Islet precursor cell (in vitro differentiated cells): ENCODE measurements at regions not wholly inside any gene's neighbourhood (a gene's known extent, or its start where the extent isn't known, plus 50 kb on each side); places are given as distances from the start of the nearest gene placed in this dataset.
"Not testable (repeated sequence)": the region's sequence is repeated elsewhere in the genome, so short reads cannot be mapped to it uniquely, and the experiment has no call there.

ENCODE experiments used
- DNase-seq: peaks from one replicate; pipeline ENCODE4 v3.0.0-alpha.2; 2018

DNA sequence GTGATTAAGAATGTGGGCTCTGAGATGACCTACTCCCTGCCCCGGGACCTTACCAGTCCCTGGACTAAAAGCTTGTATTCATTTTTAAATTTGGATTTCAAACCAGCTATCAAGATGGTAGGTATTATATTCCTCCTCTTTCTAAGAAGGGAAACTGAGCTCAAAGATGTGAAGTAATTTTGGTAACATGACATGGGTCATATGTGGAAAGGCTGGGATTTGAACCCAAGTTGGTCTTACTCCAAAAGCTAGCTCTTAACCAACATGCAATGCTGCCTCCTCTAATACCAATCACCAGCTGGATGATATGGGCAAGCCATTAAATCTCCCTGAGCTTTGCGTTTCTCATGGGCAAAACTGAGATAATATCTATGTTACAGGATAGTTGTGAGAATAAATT lies 166.4 kb upstream of the SLC38A2 start:
- no peak for DNase-seq

DNA sequence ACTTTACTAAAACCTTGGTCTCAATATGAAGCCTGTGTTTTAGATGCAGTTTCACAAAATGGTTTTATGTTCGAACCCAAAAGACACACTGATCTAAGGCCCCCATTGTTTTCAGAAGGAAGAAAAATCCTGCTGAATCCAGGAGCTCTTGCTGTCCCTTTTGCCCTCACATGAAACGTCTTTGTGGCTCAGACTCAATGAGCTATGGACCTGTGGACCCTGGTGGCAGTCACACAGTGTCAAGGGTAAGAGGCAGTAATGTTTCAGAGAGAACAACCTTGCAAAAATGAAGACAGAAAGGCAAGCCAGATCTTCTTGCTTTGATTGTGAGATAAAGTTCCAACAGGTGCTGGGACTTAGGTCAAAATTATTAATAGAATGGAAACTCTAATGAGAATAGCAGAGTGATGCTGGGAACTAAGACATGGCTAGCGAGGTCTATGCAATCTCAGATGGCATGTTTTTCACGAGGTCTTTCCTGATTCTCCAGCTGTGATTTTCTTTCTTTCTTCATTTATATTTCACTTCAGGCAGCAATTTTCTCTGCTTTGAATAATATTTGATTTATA lies 164.9 kb upstream of the SLC38A2 start:
- no peak for DNase-seq

DNA sequence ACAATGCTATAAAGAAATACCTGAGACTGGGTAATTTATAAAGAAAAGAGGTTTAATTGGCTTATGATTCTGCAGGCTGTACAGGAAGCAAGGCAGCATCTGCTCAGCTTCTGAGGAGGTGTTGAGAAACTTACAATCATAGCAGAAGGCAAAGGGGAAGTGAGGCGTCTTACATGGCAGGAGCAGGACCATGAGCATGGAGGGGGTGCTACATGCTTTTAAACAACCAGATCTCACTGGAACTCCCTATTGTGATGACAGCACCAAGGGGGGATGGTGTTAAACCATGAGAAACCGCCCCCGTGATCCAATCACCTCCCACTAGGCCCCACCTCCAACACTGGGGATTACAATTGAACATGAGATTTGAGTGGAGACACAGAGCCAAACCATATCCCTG lies 163.7 kb upstream of the SLC38A2 start:
- not testable (repeated sequence) for DNase-seq

DNA sequence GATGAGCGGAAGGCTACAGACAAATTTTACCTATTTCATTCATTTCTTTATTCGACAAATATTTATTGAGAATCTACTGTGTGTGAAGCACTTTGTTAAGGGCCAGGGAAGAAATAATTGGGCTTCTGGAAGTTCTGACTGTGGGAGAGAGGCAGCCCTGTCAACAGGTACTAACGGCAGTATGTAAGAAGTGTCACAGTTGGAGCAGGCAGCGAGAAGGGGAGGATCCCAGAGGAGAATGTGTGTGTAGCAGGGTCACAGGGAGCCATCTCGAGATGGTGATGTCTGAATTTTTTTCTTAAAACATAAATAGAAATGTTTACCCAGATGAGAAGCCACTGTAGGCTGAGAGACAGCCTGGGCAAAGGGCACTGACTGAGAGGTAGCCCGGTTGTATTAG lies 163.3 kb upstream of the SLC38A2 start:
- no peak for DNase-seq

DNA sequence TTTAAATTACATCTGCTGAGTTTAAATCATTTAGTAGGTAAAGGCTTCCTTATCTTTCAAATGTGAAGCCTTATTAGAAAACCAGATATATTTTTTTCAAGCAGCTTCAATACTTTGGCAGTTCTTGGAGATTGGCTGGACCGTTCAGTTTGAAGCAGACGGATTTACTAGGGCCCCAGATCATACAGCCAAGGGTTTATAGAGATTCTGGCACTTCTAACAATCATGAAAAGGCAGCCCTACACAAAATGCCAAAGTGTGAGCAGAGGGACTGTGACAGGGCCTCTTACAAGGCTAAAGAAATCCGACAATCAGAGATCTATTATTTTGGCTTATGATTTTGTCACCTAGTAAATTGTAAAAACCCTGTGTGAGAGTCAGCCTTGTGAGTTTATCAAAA lies 162.8 kb upstream of the SLC38A2 start:
- DNase-seq, result no peak

DNA sequence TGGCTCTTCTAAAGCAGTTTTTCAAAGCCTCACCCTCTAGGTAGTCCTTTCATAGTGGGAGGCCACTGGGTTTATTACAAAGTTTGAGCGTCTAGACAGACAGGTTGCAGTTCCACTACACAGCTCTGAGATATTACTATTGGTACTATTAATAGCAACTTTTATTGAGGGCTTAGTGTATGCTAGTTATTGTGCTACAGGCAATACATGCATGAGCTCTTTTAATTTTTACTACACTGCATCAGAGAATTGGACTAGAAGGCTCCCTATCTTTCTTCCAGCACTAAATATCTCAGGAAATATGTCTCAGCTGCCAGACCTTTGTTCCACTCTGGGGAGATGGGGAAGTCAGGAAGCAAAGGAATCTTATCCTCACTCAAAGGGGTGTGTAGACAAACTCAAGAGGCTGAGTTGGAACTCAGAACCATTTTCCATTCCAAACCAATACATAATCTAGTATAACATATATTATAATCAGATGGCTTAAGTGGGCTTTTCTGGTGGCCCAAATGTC lies 161.8 kb upstream of the SLC38A2 start:
- no peak for DNase-seq

DNA sequence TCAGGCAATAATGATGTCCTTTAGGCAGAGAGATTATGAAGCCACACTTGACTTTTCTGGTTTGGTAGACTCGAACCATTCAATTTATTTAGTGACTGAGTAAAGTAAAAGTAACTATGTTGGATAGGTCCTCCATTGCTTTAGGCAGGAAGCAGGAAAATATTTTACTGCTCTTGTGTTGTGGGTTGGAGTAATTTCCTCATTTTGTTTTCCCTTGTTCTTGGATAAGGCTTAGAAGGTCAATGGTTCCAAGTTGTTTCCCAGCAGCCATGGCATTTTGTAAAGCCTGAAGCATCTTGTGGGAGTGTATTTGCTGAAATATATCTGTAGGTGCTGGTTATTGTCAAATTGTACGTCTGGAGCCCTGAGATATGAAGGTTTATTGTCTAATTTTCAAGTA lies 161.2 kb upstream of the SLC38A2 start:
- DNase-seq, result no peak

DNA sequence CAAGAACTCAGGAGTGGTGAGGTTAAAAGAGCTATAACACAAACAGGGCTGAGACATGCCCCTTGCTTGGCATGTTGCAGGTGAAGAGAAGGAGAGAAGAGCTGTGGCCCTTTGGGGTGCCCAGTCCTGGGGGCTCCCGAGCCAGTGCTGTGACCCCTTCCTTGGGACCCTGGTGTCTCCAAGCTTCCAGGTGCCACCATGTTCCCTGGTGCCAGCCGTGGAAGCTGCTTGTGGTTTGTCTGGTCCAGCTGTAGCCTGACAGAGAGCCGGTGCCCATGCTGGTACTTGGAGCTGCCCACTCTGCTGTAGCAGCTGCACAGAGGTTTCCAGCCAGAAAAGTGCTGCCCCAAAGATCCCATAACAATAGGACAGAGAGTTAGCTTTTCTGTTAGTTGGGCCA lies 159.2 kb upstream of the SLC38A2 start:
- no peak for DNase-seq

DNA sequence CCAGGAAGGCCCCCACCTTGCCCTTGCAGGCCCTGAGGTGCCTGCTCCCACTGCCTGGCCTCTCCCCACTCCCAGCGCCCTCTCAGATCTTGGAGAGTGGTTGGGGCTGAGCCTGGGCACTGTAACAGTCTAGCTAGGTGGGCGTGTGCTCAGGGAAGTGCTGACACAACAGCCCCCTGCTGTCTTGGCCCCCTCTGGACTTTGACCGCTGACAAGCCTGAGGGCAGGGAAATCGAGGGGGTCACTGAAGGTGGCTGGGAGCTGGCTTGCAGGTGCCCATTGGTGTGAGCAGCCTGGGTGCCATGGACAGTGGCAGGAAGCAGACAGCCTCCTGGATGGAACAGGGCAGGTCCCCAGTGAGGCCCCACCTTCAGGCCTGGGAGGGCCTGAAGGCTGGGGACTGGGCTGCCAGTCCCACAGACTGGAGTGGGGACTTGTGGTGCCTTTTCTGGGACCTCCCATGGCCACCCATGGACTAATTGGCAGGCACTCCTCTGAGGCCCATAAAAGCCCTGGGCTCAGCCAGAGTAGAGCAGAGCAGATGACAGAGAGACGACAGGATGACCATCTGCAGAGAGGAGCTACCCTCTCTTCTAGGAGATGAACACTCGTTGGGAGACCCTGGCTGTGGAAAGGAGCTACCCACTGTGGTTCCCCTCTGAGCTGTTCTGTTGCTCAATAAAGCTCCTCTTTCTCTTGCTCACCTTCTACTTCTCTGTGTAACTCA lies 158.6 kb upstream of the SLC38A2 start:
- peak; percentile 49 for DNase-seq

DNA sequence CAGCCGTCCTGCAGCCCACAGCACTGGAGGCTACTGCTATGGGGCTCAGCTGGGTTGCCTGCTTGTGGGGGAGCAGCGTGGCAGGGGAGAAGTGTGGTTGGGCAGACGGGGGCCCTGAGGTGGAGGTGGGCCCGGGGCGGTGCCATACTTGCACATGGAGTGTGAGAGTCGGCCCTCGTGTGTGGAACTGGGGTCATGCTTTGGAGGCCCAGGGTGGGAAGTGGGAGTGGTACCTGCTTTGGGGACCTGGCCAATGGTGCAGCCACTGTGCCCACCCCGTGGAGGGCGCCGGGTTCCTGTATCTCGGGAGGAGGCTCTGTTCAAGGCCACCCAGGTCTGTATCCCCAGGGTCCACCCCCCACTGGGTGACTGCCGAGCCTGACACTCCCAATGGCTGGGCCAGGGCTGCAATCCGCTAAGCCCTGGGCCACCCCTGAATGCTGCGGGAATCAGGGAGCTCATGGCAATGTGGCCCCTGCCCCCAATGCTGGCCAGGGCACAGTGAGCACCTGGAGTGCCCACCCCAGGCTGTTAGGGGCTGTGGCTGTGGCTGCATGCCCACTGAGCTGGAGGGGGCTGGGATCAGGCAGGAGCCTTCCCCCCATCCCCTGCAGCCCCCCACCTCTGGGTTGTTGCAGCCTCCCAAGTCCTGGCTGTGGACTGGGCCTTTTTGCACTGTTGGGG lies 157.9 kb upstream of the SLC38A2 start:
- peak; percentile 50 for DNase-seq

DNA sequence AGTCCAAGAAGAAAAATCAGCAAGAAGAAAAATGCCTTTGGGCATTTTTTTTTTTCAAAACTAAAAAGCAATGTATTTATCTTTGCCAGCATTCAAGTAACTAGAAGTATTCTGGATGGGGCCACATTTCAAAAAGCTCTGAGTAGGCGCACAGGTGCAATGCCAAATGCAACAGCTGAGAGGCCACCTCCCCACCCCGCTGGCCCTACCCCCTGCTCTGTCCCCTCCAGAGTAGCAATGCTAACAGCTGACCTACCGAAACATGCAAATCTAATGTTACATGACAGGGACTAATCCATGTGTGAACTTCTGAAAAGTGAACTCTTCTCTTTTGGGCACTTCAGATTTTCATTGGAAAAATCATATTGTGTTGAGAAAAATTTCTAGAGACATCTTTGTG lies 153.7 kb upstream of the SLC38A2 start:
- no peak for DNase-seq

DNA sequence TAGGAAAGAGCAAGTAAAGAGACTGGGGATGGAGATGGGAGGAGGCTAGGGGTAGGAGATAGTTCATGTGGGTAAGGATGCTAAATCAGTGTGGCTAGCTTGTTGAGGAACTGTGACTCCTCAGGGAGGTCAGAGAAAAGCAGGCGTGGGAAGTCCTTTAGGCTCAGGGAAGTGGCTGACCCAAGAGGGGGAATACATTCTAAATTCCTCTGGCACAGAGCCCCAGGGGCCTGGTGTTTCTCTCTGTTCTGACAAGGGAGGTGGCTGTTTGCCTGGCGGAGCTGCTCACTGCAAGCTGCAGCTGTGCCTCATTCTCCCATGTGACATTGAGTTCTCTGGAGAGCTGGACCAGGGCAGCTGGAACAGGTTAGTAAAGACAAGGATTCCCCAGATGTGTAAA lies 152.2 kb upstream of the SLC38A2 start:
- peak; percentile 94 for DNase-seq

DNA sequence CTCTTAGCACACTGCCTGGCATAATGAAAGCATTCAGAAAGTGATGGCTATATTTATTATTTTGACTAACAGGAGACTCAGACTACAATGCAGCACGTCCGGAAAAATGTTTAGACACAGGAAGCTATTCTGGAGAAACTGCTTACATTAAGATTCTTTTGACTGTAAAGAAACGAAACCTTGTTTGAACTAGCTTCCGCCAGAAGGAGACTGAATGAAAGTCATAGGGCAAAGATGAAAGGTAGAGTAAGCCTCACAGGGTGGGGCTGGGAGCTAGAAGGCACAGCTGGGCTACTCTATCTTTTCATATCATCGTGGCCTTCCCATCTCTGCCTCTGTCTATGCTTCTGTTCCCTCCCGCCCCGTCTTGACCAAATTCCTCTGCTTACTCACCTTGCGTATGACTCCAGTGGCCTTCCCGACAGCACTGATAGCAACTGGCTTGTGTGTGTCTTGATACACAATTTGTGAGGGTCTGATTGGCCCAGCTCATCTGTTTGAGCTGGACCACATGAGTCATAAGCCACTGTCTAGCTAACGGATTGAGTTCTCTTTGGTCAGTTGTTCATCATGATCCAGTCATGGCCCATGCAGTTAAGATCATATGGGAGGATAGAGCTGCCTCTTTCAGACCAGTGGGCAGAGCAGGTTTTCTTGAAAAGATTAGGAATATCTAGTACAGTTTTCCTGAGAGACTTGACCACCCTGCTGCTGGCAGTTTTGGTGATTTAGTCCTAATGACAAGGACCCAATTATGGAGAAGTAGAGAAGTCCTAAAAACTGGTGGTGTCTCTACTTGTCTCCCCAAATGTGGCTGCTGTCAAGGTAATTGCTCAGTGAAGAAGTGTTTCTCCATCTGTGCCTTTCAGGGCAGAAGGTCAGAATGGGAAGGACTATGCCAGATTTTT lies 151.5 kb upstream of the SLC38A2 start:
- DNase-seq, result peak; percentile 90

DNA sequence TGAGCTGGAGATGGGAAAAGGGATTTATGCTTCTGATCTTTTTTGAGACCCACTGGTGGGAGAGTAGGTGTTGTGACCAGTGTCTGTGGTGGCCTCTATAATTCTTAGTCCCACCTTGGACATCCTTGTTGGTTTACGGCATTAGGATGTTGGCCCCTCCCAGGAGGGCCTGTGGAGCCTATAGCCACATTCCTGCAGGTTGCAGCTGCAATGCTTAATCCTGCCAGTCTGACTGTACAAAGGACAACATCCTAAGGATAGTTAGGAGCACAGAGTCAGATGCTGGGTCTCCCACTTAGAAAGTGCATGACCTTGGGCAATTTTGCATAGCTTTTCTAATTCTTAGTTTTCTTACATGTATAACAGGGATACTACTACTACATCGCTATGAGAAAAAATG lies 150.9 kb upstream of the SLC38A2 start:
- peak; percentile 50 for DNase-seq

DNA sequence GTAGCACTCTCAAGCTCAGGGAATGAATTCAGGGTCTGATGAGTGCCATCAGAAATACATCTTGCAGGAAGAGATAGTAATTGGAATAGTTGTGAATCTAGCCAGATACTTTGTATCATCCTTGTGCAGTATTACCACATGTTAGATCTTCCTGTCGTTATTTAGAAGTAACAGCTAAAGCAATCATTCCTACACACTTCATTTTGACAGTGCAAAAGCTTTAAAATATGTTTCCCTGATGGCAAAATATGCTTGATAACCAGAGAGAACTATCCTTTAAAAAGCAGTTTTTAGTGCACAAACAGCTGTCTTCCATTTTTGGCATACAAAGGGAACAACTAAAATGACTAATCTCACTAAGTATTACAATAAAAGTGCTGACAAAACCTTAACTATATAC lies 149.5 kb upstream of the SLC38A2 start:
- DNase-seq, result no peak

DNA sequence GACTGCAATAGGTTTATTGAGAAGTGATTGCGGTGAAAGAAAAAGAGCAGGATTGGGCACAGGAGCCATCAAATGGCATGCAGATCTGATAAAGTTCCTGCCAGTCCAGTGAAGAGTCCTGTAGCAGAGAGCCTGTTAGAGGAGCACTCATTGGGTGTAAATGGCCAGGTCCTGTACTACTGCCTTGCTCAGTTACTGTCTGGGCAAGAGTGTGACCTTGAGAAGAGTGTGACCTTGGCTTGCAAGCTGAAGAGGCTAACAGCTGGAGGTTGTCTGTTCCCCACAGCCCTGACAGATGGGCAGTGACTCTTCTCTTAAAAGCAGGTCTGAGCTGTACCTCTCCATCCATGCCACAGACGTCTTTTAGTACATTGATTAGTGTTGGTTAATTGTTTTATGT lies 148.6 kb upstream of the SLC38A2 start:
- no peak for DNase-seq

DNA sequence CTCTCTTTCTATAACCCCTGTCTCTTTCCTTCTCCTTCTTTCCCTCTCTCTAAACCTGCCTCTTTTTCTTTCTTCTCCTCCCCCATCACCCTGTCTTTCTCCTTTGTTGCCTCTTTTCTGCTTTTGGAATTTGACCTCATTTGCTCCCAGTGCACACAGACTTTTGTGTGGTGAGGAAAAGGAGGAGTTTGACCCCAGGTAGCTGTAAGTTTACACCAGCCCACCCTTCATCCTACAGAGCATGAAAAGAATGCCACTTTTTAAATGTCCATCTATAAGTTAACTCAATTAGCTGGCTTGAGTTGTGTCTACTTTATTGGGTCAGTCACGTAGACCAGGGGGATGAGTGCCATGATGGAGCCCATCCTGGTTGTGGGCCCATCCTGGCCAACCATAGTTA lies 146.8 kb upstream of the SLC38A2 start:
- no peak for DNase-seq

DNA sequence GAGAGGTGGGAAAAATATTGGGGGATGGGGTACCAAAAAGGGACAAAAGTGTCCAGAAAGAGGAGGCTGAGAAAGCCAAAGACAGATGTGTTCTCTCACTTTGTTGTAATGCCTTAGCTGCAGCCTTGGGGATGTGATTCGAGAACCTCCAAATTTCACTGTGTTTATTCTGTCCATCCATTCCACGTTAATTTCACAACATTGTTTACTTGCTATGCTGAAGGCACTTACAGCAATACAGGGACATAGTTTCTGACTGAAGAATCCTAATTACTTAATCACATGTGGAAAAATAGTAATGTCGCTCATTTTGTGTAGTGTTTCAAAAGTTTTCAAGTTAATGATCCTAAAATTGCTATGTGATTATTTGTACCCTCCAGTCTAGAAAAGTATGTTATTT lies 146.2 kb upstream of the SLC38A2 start:
- DNase-seq, result no peak

DNA sequence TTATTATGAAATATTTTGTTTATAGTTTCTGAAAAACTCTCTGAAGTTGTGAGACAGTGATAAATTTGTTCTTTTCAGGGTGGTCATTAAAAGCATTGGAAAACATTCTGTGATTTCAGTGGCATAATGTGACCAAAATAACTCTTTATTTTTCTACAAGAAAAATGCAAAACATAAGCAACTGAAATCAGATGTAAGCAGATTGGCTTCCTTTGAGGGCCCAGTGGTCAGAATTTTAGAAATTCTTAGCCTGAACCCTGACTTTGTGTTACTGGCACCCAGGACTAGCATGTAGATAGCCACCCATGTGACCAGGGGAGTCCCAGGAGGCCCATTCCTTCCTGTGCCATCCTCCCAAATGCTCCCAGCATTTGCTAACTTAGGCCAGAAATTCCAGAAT lies 145.6 kb upstream of the SLC38A2 start:
- no peak for DNase-seq

DNA sequence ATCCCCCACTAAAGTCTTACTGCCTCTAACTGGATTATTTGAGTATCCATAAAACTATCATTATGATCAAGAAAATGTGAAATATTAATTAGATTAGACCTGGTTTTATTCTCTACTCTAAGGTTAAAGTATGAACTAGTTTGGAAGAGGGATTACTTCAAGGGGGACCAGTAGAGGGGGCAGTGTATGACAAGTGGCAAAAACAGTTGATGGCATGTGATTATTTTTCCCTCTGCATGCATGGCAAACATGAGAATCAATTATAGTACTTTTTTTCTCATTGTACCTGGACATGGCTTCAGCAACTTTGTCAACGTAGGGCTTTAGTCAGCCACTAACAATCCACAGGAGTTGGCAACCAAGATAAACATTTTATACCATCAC lies 145.0 kb upstream of the SLC38A2 start:
- no peak for DNase-seq

DNA sequence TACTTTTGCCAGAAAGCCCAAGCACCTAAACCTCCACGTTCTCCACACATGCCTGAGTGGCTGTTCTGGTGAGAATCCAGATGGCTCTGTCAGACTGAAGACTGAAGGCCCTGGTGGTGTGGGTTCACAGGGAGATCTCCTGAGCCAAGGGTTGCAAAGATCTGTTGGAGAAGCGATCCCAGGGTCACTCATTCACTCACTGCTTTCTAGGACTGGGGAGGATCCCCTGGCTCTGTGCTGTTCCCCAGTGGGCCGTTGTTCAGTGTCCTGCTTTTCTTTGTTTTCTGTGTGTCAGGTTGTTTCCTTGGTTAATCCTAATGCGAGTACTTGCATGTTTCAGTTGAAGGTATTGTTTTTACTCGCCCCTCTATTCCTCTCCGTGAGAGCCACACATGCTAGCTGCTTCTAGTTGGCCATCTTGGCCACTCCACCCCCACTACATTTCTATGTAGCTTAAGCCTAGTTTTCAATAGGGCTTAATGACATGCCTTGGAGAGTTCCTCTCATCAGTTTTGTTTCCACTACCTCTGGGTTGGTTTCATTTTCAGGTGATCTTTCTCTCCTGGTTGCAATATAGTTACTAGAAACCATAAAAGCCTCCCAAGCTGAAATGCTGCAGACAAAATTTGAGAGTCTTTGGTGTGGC lies 144.5 kb upstream of the SLC38A2 start:
- DNase-seq, result no peak

DNA sequence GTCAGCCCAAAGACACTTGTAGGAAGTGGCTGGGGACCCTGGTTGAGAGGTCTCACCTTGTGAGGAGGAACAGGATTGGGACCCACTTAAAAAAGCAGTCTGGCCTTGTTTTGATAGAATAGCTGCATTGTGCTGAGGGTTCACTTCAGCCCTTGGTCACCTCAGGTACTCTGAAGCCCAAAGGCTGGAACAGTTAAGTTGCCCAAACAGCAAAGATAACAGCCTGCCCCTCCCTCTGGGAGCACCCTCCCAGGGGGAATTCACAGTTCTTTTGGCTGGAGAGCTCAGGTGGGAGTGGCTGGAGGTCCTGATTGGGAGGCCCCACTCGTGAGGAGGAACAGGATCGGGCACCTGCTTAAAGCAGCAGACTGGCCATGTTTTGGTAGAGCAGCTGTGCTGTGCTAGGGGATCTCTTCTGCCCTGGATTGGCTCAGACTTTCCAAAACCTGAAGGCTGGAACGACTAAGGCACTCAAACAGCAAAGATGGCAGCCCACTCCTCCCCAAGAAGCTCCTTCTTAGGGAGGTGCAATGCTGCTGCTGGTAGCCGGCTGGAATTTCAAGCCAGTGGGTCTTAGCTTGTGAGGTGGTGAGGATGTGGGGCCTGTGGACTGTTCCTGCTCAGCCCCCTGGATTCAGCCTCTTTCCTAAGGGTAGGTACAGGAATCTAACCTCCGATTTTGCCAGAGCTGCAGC lies 143.8 kb upstream of the SLC38A2 start:
- no peak for DNase-seq
